Activated naive CD8-positive, alpha-beta T cell treated with anti-CD3 and anti-CD28 coated beads for 36 hours (primary cell): ENCODE measurements at regions not wholly inside any gene's neighbourhood (a gene's known extent, or its start where the extent isn't known, plus 50 kb on each side); places are given as distances from the start of the nearest gene placed in this dataset.

ENCODE experiments used
- DNase-seq: peaks from one replicate; pipeline ENCODE4 v3.0.0; 2021
- H3K27ac Mint-ChIP-seq: one replicate; pipeline ENCODE4 v1.8.0; 2022; ENCODE audit warnings: mild to moderate bottlenecking, moderate library complexity, mixed read lengths
- H3K27me3 Mint-ChIP-seq: one replicate; pipeline ENCODE4 v1.8.0; 2022; ENCODE audit warnings: mild to moderate bottlenecking, mixed read lengths
- H3K36me3 Mint-ChIP-seq: one replicate; pipeline ENCODE4 v1.8.0; 2021; ENCODE audit warnings: mild to moderate bottlenecking, mixed read lengths
- H3K4me1 Mint-ChIP-seq: one replicate; pipeline ENCODE4 v1.8.0; 2021; ENCODE audit warnings: mixed read lengths
- H3K4me3 Mint-ChIP-seq: one replicate; pipeline ENCODE4 v1.8.0; 2022; ENCODE audit warnings: mild to moderate bottlenecking, moderate library complexity, mixed read lengths
- H3K9me3 Mint-ChIP-seq: one replicate; pipeline ENCODE4 v1.8.0; 2022; ENCODE audit warnings: mixed read lengths

DNA sequence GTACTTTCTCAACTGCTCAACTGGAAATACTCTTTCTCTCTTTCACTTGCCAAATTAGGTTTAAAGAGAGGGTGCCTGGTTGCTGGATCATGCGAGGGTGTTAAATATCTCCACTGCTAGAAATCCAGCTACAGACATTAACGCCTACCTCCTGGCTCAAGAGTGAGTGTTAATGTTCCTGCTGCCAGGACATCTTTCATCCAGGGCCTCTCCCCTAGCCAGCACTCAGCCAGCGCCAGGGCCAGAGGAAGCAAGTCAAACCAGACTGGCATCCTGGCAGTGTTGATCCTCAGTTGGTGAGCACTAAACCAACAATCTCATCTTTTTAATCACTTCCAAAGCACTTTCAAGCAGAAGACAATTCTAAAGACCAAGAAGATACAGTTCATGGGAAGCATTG, 92.9 kb upstream of the BARHL2 start:
- DNase-seq, result no peak
- no peak overlapping the region for H3K4me3 Mint-ChIP-seq
- no peaks in the 10 kb centered on the region for H3K36me3 Mint-ChIP-seq
- H3K9me3 Mint-ChIP-seq, result peaks cover 4% of the 10 kb centered on the region
- H3K27ac Mint-ChIP-seq, result no peak overlapping the region
- H3K4me1 Mint-ChIP-seq, result no peaks in the 10 kb centered on the region
- peaks cover 25% of the 10 kb centered on the region for H3K27me3 Mint-ChIP-seq

DNA sequence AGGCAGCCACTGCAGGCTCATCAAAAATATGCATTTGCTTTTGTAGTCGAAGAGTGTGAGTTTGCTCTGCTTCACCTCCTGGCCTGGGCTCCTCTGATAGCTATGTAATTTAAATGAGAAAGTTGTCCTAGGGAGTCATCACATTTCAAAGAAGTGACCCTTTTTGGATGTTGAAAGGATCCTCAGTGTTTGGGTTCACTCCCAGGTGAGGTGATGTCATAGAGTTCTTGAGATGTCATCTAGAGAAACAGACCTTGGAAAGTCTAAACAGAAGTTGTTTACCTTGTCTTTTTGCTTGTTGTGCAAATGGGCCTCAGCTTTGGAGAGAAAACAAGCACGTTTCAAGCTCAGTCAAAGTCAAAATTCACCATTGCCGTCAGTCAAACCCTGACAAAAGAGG, 92.0 kb upstream of the BARHL2 start:
- no peak overlapping the region for H3K27ac Mint-ChIP-seq
- H3K27me3 Mint-ChIP-seq, result peaks cover 27% of the 10 kb centered on the region

DNA sequence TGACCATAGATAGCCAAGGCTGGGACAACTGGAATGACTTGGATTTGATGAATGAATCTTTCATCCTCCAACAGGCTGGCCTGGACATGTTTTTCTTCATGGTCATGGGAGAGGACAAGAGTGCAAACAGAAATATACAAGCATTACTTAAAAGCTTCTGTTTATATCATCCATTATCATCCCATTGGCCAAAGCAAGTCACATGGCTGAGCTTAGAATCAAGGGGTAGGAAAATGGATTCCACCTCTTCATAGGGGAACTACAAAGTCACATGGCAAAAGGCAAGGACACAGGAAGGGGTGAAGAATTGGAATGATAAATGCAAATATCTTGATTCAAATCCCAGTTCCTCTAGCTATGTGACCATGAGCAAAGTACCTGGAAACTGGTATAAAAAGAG, 90.2 kb upstream of the BARHL2 start:
- H3K9me3 Mint-ChIP-seq, result peaks cover 4% of the 10 kb centered on the region
- no peaks in the 10 kb centered on the region for H3K4me1 Mint-ChIP-seq
- DNase-seq, result no peak
- H3K27me3 Mint-ChIP-seq, result peaks cover 35% of the 10 kb centered on the region
- no peak overlapping the region for H3K4me3 Mint-ChIP-seq
- no peak overlapping the region for H3K27ac Mint-ChIP-seq
- no peaks in the 10 kb centered on the region for H3K36me3 Mint-ChIP-seq

More for the DNA sequence above, 92.0 kb upstream of the BARHL2 start:
- no peak for DNase-seq
- H3K36me3 Mint-ChIP-seq, result no peaks in the 10 kb centered on the region
- no peaks in the 10 kb centered on the region for H3K4me1 Mint-ChIP-seq
- no peak overlapping the region for H3K4me3 Mint-ChIP-seq
- H3K9me3 Mint-ChIP-seq, result peaks cover 4% of the 10 kb centered on the region

DNA sequence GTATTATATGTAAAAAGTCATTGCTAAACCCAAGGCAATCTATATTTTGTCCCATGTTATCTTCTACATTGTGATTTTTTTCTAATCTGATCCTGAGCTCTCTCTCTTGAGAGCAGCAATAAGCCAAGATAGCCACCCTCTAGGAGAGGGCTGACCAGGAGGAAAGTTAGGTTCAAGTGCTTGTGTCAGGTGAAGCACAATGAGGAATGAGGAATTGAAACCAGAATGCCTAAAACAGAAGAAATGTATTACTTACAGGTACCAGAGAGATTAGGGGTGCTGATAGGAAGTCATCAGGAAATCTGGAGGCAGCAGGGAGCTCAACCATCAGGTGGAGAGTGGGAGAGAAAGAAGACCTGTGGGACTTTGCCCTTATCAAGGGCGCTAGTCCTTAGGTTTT, 85.5 kb upstream of the BARHL2 start:
- Mint-ChIP-seq H3K4me3 (no peak overlapping the region), H3K27me3 (peaks cover 51% of the 10 kb centered on the region), H3K9me3 (peaks cover 4% of the 10 kb centered on the region), H3K4me1 (no peaks in the 10 kb centered on the region), H3K36me3 (no peaks in the 10 kb centered on the region), H3K27ac (no peak overlapping the region)
- DNase-seq, result no peak

DNA sequence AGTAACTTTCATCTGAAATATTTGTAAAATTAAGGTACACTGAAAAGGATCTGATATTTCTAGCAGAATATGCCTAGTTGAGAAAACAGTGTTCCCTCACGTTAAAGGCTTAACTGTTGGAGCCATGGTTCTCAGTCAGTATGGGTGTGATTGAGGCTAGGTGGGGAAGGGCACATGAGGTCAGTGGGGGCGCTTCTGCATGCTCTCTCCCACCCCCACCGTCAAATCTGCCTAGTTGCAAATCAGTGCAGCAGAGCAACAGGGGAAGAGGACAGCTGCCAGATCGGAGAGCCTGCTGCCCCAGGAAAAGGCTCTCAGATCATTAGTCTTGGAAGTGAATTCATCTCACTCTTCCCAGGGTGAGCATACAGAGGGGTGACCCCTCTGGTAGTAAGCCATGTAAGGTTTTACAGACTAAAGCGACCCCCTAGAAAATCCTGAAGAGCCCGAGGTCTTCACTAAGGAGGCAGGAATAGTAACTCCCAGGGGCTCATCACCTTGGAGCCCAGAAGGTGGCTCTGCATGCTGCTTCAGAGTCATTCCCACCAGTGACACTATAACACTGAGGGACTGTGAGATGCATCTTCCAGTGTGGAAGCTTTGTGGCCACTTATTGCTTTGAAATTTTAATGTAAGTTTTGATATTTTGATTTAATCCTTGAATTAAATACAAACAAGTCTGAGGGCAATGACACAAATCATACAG, 83.1 kb upstream of the BARHL2 start:
- peaks cover under 1% of the 10 kb centered on the region for H3K9me3 Mint-ChIP-seq
- H3K27ac Mint-ChIP-seq, result no peak overlapping the region
- no peaks in the 10 kb centered on the region for H3K36me3 Mint-ChIP-seq
- H3K4me3 Mint-ChIP-seq, result no peak overlapping the region
- DNase-seq, result no peak
- H3K27me3 Mint-ChIP-seq, result peaks cover 39% of the 10 kb centered on the region
- no peaks in the 10 kb centered on the region for H3K4me1 Mint-ChIP-seq

DNA sequence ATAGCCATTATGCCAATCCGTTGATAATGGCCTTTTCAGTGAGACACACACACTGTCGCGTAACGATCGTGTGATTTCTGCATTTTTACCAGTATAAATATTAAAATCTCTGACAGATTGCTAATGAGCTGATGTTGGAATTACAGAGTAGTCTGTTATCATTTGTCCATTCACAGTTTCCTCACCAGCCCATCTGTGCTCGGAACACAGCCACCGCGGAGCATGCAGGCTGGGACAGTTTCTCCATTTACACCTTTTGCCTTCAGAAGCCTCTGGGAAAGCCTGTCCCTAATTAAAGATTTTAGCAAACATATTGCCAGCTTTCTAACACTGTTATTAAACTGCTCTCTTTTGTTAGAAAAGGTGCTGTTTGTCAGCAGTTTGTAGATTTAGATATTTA, 82.2 kb upstream of the BARHL2 start:
- Mint-ChIP-seq H3K4me1 (peaks cover 3% of the 10 kb centered on the region), H3K36me3 (no peaks in the 10 kb centered on the region), H3K9me3 (no peaks in the 10 kb centered on the region), H3K27me3 (peaks cover 39% of the 10 kb centered on the region), H3K27ac (no peak overlapping the region), H3K4me3 (no peak overlapping the region)
- DNase-seq, result no peak

DNA sequence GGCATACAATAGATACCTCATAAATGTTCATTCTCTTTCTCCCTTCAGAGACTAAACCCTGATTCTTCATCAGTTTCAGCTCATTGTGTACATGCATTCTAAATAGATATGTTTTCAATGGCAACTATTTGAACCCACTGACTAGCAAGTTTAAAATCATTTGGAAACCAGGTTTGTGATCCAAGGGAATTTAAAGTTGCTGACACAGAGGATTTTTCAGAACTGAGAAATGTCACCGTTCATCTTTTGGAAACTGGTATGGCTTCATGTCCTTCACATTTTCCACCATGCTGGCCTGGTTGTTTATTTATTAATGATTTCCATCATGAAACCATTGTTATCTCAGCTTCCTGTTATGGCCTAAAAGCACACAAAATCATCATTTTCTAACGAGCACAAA, 81.8 kb upstream of the BARHL2 start:
- H3K9me3 Mint-ChIP-seq, result no peaks in the 10 kb centered on the region
- no peaks in the 10 kb centered on the region for H3K36me3 Mint-ChIP-seq
- peaks cover 3% of the 10 kb centered on the region for H3K4me1 Mint-ChIP-seq
- H3K27me3 Mint-ChIP-seq, result peaks cover 42% of the 10 kb centered on the region
- DNase-seq, result no peak
- H3K4me3 Mint-ChIP-seq, result no peak overlapping the region
- H3K27ac Mint-ChIP-seq, result no peak overlapping the region

DNA sequence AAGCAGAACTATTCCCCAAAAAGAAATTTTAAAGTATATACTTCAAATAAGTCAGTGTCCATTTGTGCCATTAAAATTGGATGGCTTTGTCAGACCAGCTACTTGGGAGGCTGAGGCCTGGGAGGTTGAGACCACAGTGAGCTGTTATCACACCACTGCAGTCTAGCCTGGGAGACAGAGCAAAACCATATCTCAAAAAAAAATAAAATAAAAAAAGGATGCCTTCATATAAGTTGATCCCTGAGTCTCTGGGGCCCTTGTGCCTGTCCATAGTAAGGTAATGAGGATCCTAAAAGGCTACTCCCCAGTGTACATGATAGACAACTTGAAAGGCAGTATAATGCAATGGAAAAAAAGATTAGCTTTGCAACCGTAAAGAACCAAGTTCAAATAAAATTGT, 81.2 kb upstream of the BARHL2 start:
- Mint-ChIP-seq H3K9me3 (no peaks in the 10 kb centered on the region), H3K4me1 (peaks cover 3% of the 10 kb centered on the region), H3K4me3 (no peak overlapping the region), H3K36me3 (no peaks in the 10 kb centered on the region), H3K27me3 (peaks cover 42% of the 10 kb centered on the region), H3K27ac (no peak overlapping the region)
- DNase-seq, result no peak

DNA sequence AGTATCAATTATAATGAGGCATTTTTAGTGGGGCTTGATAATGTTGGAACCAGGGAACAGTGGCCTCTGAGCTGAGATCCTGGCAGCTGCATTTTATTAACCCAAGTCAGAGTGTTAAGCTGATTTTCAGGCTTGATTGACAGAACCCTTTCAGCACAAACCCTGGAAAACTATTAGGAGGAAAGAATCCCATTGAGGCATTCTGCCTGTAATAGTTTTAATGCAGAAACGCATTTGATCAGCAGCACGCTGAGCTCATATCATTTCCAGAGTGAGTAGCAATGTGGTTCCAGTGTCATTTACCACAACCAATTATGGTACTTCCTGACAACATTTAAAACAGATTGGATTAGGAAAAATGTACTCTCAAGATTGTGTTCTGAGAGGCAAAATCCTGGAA, 78.3 kb upstream of the BARHL2 start:
- no peak for DNase-seq
- Mint-ChIP-seq H3K36me3 (no peaks in the 10 kb centered on the region), H3K4me1 (peaks cover 3% of the 10 kb centered on the region), H3K9me3 (no peaks in the 10 kb centered on the region), H3K27ac (no peak overlapping the region), H3K4me3 (no peak overlapping the region), H3K27me3 (peaks cover 32% of the 10 kb centered on the region)

DNA sequence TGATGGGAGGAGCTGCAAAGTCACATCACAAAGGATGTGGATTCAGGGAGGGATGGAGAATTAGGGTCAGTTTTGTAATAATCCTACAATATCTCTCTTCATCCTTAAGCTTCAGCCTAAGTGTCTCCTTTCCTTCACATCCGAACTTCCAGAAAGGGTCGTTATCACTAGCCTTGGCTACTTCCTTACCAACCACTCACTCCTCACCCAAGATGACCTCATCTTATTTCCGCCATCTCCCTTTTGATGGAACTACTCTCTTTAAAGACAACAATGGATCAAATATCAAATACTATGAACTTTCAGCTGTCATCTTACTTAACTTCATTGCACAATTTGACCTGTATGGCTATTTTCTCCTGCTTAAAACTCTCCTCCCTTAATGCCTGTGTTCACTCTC, 69.6 kb upstream of the BARHL2 start:
- H3K4me3 Mint-ChIP-seq, result no peak overlapping the region
- no peaks in the 10 kb centered on the region for H3K4me1 Mint-ChIP-seq
- H3K9me3 Mint-ChIP-seq, result peaks cover 3% of the 10 kb centered on the region
- no peaks in the 10 kb centered on the region for H3K36me3 Mint-ChIP-seq
- peaks cover 21% of the 10 kb centered on the region for H3K27me3 Mint-ChIP-seq
- no peak for DNase-seq
- no peak overlapping the region for H3K27ac Mint-ChIP-seq

DNA sequence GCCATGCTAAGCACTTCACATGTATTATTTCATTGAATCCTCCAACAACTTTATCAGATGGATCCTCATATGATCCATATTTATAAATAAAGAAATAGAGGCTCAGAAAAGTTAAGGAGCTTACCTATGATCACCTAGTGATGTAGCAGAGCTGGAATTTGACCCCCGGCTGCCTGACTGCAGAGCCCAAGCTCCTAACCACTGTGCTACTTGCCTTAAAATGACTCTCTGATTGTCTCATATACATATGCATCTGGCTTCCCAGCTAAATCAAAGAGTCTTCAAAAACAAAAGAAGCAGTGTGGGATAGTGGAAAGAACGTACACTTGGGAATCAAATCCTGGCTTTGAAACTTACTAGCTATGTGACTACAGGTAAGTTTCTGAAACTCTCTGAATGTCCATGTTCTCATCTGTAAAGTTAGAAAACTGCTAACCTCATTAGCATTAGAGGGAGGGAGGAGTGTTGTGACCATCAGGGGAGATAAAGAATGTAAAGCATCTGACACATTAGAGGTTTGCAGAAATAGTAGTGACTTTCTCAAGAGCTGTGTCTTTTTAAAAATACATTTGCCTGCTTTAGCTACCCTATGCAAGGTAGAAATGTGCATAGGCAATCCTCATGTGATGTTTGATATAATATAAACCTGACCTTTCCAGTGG, 67.2 kb upstream of the BARHL2 start:
- no peak for DNase-seq
- no peaks in the 10 kb centered on the region for H3K36me3 Mint-ChIP-seq
- peaks cover 16% of the 10 kb centered on the region for H3K27me3 Mint-ChIP-seq
- peaks cover 1% of the 10 kb centered on the region for H3K9me3 Mint-ChIP-seq
- no peak overlapping the region for H3K4me3 Mint-ChIP-seq
- H3K4me1 Mint-ChIP-seq, result no peaks in the 10 kb centered on the region
- no peak overlapping the region for H3K27ac Mint-ChIP-seq

DNA sequence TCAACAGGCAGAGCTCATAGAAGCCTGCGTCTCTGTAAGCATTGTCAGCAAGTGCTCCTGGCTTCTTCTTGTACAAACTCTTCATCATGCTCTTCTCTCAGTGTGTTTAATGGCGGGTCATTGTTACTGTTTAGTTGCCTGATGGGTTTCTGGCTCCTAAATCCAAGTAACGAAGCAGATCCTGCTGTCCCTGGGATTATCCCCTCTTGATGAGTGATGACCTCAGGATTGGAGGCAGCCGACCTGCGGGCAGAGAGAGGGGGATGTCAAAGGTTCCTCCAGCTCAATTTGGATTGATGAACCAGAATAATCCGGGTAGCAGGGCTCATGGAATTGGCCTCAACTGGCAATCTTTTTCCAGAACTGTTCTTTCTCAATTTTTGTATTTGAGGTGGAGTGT, 66.1 kb upstream of the BARHL2 start:
- H3K9me3 Mint-ChIP-seq, result no peaks in the 10 kb centered on the region

DNA sequence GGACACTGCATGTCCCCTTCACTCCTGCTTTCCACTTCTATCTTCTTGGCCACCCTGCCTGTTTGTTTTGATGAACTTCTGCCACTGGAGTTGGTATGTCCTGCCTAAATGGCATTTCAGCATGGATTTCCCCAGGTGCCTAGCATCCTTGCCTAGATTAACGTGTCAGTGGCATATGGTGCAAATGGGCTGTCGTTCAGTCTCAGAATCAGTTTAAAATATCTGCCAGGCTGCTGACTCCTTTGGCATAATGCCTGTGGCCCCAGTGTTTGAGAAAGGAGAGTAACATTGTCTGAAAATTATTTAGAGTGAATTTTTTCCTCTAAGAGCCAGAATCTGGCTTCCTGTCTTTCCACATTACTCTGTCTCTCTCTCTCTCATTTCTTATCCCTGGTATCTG, 64.9 kb upstream of the BARHL2 start:
- peaks cover 20% of the 10 kb centered on the region for H3K27me3 Mint-ChIP-seq
- no peak overlapping the region for H3K27ac Mint-ChIP-seq
- H3K36me3 Mint-ChIP-seq, result no peaks in the 10 kb centered on the region
- no peak for DNase-seq
- H3K9me3 Mint-ChIP-seq, result no peaks in the 10 kb centered on the region
- H3K4me3 Mint-ChIP-seq, result no peak overlapping the region
- no peaks in the 10 kb centered on the region for H3K4me1 Mint-ChIP-seq

More for the DNA sequence above, 66.1 kb upstream of the BARHL2 start:
- Mint-ChIP-seq H3K27ac (no peak overlapping the region), H3K4me3 (no peak overlapping the region), H3K27me3 (peaks cover 20% of the 10 kb centered on the region), H3K4me1 (no peaks in the 10 kb centered on the region), H3K36me3 (no peaks in the 10 kb centered on the region)
- DNase-seq, result no peak

DNA sequence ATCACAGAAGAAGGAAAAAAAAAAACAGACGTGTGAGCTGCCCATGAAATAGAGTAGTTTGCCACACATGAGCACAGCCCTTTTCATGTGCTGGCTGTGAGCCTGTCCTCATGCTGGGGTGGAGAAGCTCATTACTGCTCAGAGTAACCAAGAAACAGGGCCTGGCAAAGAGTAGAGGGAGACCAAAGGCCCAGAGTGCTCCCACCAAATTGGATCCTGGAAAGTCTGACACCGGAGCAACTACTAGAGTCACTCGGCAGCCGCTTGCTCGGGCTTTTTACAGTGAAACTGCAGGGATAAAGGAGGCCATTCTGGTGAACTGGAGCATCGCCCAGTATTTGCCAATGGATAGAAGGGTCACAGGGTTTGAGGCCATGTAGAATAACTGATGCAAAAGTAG, 64.4 kb upstream of the BARHL2 start:
- no peaks in the 10 kb centered on the region for H3K4me1 Mint-ChIP-seq

DNA sequence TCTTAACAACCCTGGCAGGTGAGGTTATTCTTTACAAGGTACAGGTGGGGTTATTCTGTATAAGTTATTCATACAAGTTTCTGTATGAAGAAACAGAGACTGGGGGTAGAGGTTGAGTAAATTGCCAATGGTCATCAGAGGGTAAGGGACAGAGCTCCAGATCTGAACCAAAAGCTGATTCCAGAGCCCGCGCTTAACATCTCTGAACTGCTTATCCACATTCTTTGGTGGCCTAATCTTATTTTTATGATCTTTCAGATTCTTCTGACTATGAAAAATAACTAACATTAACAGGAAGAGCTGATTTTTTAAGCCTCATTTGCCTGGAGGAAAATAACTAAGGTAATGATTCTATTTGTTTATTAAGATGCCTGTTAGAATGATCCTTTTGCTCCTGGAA, 63.9 kb upstream of the BARHL2 start:
- no peaks in the 10 kb centered on the region for H3K36me3 Mint-ChIP-seq
- no peaks in the 10 kb centered on the region for H3K9me3 Mint-ChIP-seq
- H3K4me3 Mint-ChIP-seq, result no peak overlapping the region
- DNase-seq, result no peak
- no peaks in the 10 kb centered on the region for H3K4me1 Mint-ChIP-seq
- H3K27ac Mint-ChIP-seq, result no peak overlapping the region
- H3K27me3 Mint-ChIP-seq, result peaks cover 24% of the 10 kb centered on the region

More for the DNA sequence above, 64.4 kb upstream of the BARHL2 start:
- Mint-ChIP-seq H3K27ac (no peak overlapping the region), H3K36me3 (no peaks in the 10 kb centered on the region), H3K9me3 (no peaks in the 10 kb centered on the region), H3K27me3 (peaks cover 22% of the 10 kb centered on the region), H3K4me3 (no peak overlapping the region)
- no peak for DNase-seq

DNA sequence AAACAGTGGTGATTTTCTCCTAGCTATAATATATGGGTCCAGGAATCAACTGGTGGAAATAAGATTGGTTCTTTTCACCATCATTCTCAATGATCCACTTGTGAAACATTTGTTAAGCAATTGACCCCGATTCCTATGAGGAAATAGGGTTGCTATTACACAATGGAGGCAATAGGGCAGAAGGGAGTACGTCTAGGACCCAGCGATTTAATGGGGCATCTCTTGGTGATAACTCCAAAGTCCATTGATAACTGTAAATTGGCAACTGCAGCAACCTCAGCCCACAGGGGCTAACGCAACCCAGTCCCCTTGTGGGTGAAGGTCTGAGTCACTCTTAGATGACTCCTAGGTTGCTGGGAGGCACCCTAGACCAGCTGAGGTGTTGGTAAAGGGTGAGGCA, 62.5 kb upstream of the BARHL2 start:
- no peaks in the 10 kb centered on the region for H3K4me1 Mint-ChIP-seq
- peaks cover 33% of the 10 kb centered on the region for H3K27me3 Mint-ChIP-seq
- no peak for DNase-seq
- H3K36me3 Mint-ChIP-seq, result no peaks in the 10 kb centered on the region
- H3K27ac Mint-ChIP-seq, result no peak overlapping the region
- H3K9me3 Mint-ChIP-seq, result no peaks in the 10 kb centered on the region
- no peak overlapping the region for H3K4me3 Mint-ChIP-seq
